Lower lobe of right lung (tissue), 2 donors: ENCODE measurements at regions not wholly inside any gene's neighbourhood (a gene's known extent, or its start where the extent isn't known, plus 50 kb on each side); places are given as distances from the start of the nearest gene placed in this dataset.

Experiments used
- ATAC-seq, 2 donors: fragments of 200-7000 bp; cut with Tn5 transposase; one replicate each; pipeline ENCODE4 v1.9.1; 2020 to 2022; ENCODE audit warnings: mild to moderate bottlenecking in 2 of 2, moderate library complexity in 2 of 2
- DNase-seq: peaks from one replicate; pipeline ENCODE4 v3.0.0-alpha.2; 2020
- H3K27ac ChIP-seq: fragments of 200-600 bp; one replicate; pipeline ENCODE4 v1.8.0; 2022
- H3K27me3 ChIP-seq: fragments of 200-600 bp; one replicate; pipeline ENCODE4 v1.8.0; 2022; ENCODE audit warnings: low read depth
- H3K36me3 ChIP-seq: fragments of 200-600 bp; one replicate; pipeline ENCODE4 v1.8.0; 2022; ENCODE audit warnings: mild to moderate bottlenecking
- H3K4me1 ChIP-seq: fragments of 200-600 bp; one replicate; pipeline ENCODE4 v1.8.0; 2022
- H3K4me3 ChIP-seq: fragments of 200-600 bp; one replicate; pipeline ENCODE4 v1.8.0; 2022; ENCODE audit warnings: mild to moderate bottlenecking
- H3K9me3 ChIP-seq: fragments of 200-600 bp; one replicate; pipeline ENCODE4 v1.8.0; 2022
- CTCF ChIP-seq: fragments of 200-600 bp; IDR thresholded peaks from one replicate; pipeline ENCODE4 v1.8.0; 2022; ENCODE audit warnings: antibody characterized with exemption, mild to moderate bottlenecking
- intact Hi-C: fragments of 100-400 bp; cut with DNase I; formaldehyde crosslinking; loops from one replicate; pipeline ENCODE4 v1.11.0; 2022
- donor health status: DM: no; HTN: yes; CAD: no; lungs with severe emphysema.

- intact Hi-C loops, result no loop called here
- no peak overlapping the region for H3K4me3 ChIP-seq
- H3K4me1 ChIP-seq, result no peaks in the 10 kb centered on the region
- no peak for DNase-seq
- ATAC-seq, result peak; percentile 47 to 61
- no peaks in the 10 kb centered on the region for H3K36me3 ChIP-seq
- H3K9me3 ChIP-seq, result no peaks in the 10 kb centered on the region
- no peaks in the 10 kb centered on the region for H3K27me3 ChIP-seq
- H3K27ac ChIP-seq, result no peak overlapping the region
- no peak for TF ChIP-seq CTCF
Measured at GRCh38 chr11:115916608-115917007, 412.4 kb upstream of the CADM1 start.

GRCh38 chr11:115912484-115912945 lies 408.3 kb upstream of the CADM1 start:
- no peaks in the 10 kb centered on the region for H3K27me3 ChIP-seq
- no peak overlapping the region for H3K27ac ChIP-seq
- no peaks in the 10 kb centered on the region for H3K4me1 ChIP-seq
- DNase-seq, result no peak
- no peak overlapping the region for H3K4me3 ChIP-seq
- H3K36me3 ChIP-seq, result no peaks in the 10 kb centered on the region
- intact Hi-C loops, result no loop called here
- peak in 1 of 2 donors; percentile 68 for ATAC-seq
- no peak for TF ChIP-seq CTCF
- H3K9me3 ChIP-seq, result no peaks in the 10 kb centered on the region

- Histone ChIP-seq H3K4me1 (no peaks in the 10 kb centered on the region), H3K27me3 (no peaks in the 10 kb centered on the region), H3K9me3 (no peaks in the 10 kb centered on the region), H3K36me3 (no peaks in the 10 kb centered on the region), H3K4me3 (no peak overlapping the region), H3K27ac (no peak overlapping the region)
- no peak for DNase-seq
- ATAC-seq, result no peak
- intact Hi-C loops, result no loop called here
- no peak for TF ChIP-seq CTCF
Measured at GRCh38 chr11:115911613-115912346, 407.6 kb upstream of the CADM1 start.

GRCh38 chr11:115910379-115910778 lies 406.2 kb upstream of the CADM1 start:
- TF ChIP-seq CTCF, result no peak
- no peaks in the 10 kb centered on the region for H3K9me3 ChIP-seq

GRCh38 chr11:115906171-115906570 lies 402.0 kb upstream of the CADM1 start:
- no peak overlapping the region for H3K4me3 ChIP-seq
- ATAC-seq, result no peak
- no peaks in the 10 kb centered on the region for H3K27me3 ChIP-seq
- DNase-seq, result no peak
- H3K27ac ChIP-seq, result no peak overlapping the region
- no peak for TF ChIP-seq CTCF
- intact Hi-C loops, result no loop called here
- no peaks in the 10 kb centered on the region for H3K4me1 ChIP-seq
- H3K36me3 ChIP-seq, result no peaks in the 10 kb centered on the region
- no peaks in the 10 kb centered on the region for H3K9me3 ChIP-seq

More at GRCh38 chr11:115910379-115910778, 406.2 kb upstream of the CADM1 start:
- Histone ChIP-seq H3K27me3 (no peaks in the 10 kb centered on the region), H3K27ac (no peak overlapping the region), H3K4me1 (no peaks in the 10 kb centered on the region), H3K4me3 (no peak overlapping the region), H3K36me3 (no peaks in the 10 kb centered on the region)
- no peak for ATAC-seq
- intact Hi-C loops, result no loop called here
- DNase-seq, result no peak
